Dendritic cell treated with granulocyte-macrophage colony-stimulating factor and Interleukin-4, amounts not matched to agents 40 ng/mL and 50 ng/mL, for 4 days (primary cell): ENCODE measurements at regions not wholly inside any gene's neighbourhood (a gene's known extent, or its start where the extent isn't known, plus 50 kb on each side); places are given as distances from the start of the nearest gene placed in this dataset.

Experiments
- H3K27ac Mint-ChIP-seq: one replicate; pipeline ENCODE4 v1.8.0; 2022; ENCODE audit warnings: mild to moderate bottlenecking, mixed read lengths
- H3K27me3 Mint-ChIP-seq: one replicate; pipeline ENCODE4 v1.8.0; 2022; ENCODE audit warnings: mild to moderate bottlenecking, mixed read lengths
- H3K36me3 Mint-ChIP-seq: one replicate; pipeline ENCODE4 v1.8.0; 2022; ENCODE audit warnings: low read depth, mixed read lengths
- H3K4me1 Mint-ChIP-seq: one replicate; pipeline ENCODE4 v1.8.0; 2022; ENCODE audit warnings: low read depth, mixed read lengths
- H3K4me3 Mint-ChIP-seq: one replicate; pipeline ENCODE4 v1.8.0; 2022; ENCODE audit warnings: mild to moderate bottlenecking, moderate library complexity, mixed read lengths
- H3K9me3 Mint-ChIP-seq: one replicate; pipeline ENCODE4 v1.8.0; 2022; ENCODE audit warnings: mixed read lengths
- intact Hi-C: fragments of 100-400 bp; cut with micrococcal nuclease; formaldehyde crosslinking; loops from one replicate; pipeline ENCODE4 v1.15.0; 2022

- intact Hi-C loops: no loop called here
- no peaks in the 10 kb centered on the region for H3K36me3 Mint-ChIP-seq
- H3K27ac Mint-ChIP-seq: no peak overlapping the region
- peaks cover 8% of the 10 kb centered on the region for H3K9me3 Mint-ChIP-seq
- no peak overlapping the region for H3K4me3 Mint-ChIP-seq
- no peaks in the 10 kb centered on the region for H3K4me1 Mint-ChIP-seq
- no peaks in the 10 kb centered on the region for H3K27me3 Mint-ChIP-seq
These were observed 373.8 kb upstream of the SYT4 start for GRCh38 chr18:43651057-43651456.

- intact Hi-C loops: no loop called here
- H3K4me3 Mint-ChIP-seq: no peak overlapping the region
- peaks cover 8% of the 10 kb centered on the region for H3K9me3 Mint-ChIP-seq
- no peak overlapping the region for H3K27ac Mint-ChIP-seq
- H3K36me3 Mint-ChIP-seq: no peaks in the 10 kb centered on the region
- no peaks in the 10 kb centered on the region for H3K4me1 Mint-ChIP-seq
- H3K27me3 Mint-ChIP-seq: no peaks in the 10 kb centered on the region
These were observed 379.3 kb upstream of the SYT4 start for GRCh38 chr18:43656547-43656946.

GRCh38 chr18:43661570-43661969 is 384.3 kb upstream of the SYT4 start:
- Mint-ChIP-seq H3K4me1 (no peaks in the 10 kb centered on the region), H3K4me3 (no peak overlapping the region), H3K36me3 (no peaks in the 10 kb centered on the region), H3K27ac (no peak overlapping the region), H3K9me3 (no peaks in the 10 kb centered on the region), H3K27me3 (no peaks in the 10 kb centered on the region)
- intact Hi-C loops: no loop called here

GRCh38 chr18:43662657-43663056 is 385.4 kb upstream of the SYT4 start:
- H3K4me3 Mint-ChIP-seq: no peak overlapping the region
- intact Hi-C loops: no loop called here
- no peaks in the 10 kb centered on the region for H3K36me3 Mint-ChIP-seq
- no peaks in the 10 kb centered on the region for H3K4me1 Mint-ChIP-seq
- no peak overlapping the region for H3K27ac Mint-ChIP-seq
- no peaks in the 10 kb centered on the region for H3K9me3 Mint-ChIP-seq
- no peaks in the 10 kb centered on the region for H3K27me3 Mint-ChIP-seq

GRCh38 chr18:43663159-43663558 is 385.9 kb upstream of the SYT4 start:
- H3K4me3 Mint-ChIP-seq: no peak overlapping the region
- no peaks in the 10 kb centered on the region for H3K9me3 Mint-ChIP-seq
- no peak overlapping the region for H3K27ac Mint-ChIP-seq
- H3K4me1 Mint-ChIP-seq: no peaks in the 10 kb centered on the region
- H3K36me3 Mint-ChIP-seq: no peaks in the 10 kb centered on the region
- intact Hi-C loops: no loop called here
- no peaks in the 10 kb centered on the region for H3K27me3 Mint-ChIP-seq

GRCh38 chr18:43664487-43665008 is 387.3 kb upstream of the SYT4 start:
- H3K27ac Mint-ChIP-seq: no peak overlapping the region
- intact Hi-C loops: no loop called here
- no peak overlapping the region for H3K4me3 Mint-ChIP-seq
- H3K4me1 Mint-ChIP-seq: no peaks in the 10 kb centered on the region
- H3K27me3 Mint-ChIP-seq: no peaks in the 10 kb centered on the region
- no peaks in the 10 kb centered on the region for H3K9me3 Mint-ChIP-seq
- no peaks in the 10 kb centered on the region for H3K36me3 Mint-ChIP-seq

GRCh38 chr18:43665105-43665788 is 388.0 kb upstream of the SYT4 start:
- H3K9me3 Mint-ChIP-seq: no peaks in the 10 kb centered on the region
- no peaks in the 10 kb centered on the region for H3K4me1 Mint-ChIP-seq
- intact Hi-C loops: no loop called here
- H3K36me3 Mint-ChIP-seq: no peaks in the 10 kb centered on the region
- H3K27ac Mint-ChIP-seq: no peak overlapping the region
- H3K27me3 Mint-ChIP-seq: no peaks in the 10 kb centered on the region
- no peak overlapping the region for H3K4me3 Mint-ChIP-seq

- intact Hi-C loops: no loop called here
- Mint-ChIP-seq H3K36me3 (no peaks in the 10 kb centered on the region), H3K4me1 (no peaks in the 10 kb centered on the region), H3K27me3 (no peaks in the 10 kb centered on the region), H3K4me3 (no peak overlapping the region), H3K27ac (no peak overlapping the region), H3K9me3 (no peaks in the 10 kb centered on the region)
These were observed 391.6 kb upstream of the SYT4 start for GRCh38 chr18:43668866-43669265.

GRCh38 chr18:43671431-43671830 is 394.1 kb upstream of the SYT4 start:
- intact Hi-C loops: no loop called here
- no peak overlapping the region for H3K4me3 Mint-ChIP-seq
- no peaks in the 10 kb centered on the region for H3K9me3 Mint-ChIP-seq
- H3K27me3 Mint-ChIP-seq: no peaks in the 10 kb centered on the region
- no peaks in the 10 kb centered on the region for H3K4me1 Mint-ChIP-seq
- H3K27ac Mint-ChIP-seq: no peak overlapping the region
- H3K36me3 Mint-ChIP-seq: no peaks in the 10 kb centered on the region

GRCh38 chr18:43680096-43680495 is 402.8 kb upstream of the SYT4 start:
- intact Hi-C loops: no loop called here
- H3K27me3 Mint-ChIP-seq: no peaks in the 10 kb centered on the region
- H3K4me3 Mint-ChIP-seq: no peak overlapping the region

GRCh38 chr18:43681661-43682060 is 404.4 kb upstream of the SYT4 start:
- intact Hi-C loops: no loop called here
- H3K9me3 Mint-ChIP-seq: peaks cover 28% of the 10 kb centered on the region
- H3K27me3 Mint-ChIP-seq: no peaks in the 10 kb centered on the region
- no peaks in the 10 kb centered on the region for H3K4me1 Mint-ChIP-seq
- no peak overlapping the region for H3K4me3 Mint-ChIP-seq
- H3K36me3 Mint-ChIP-seq: no peaks in the 10 kb centered on the region
- no peak overlapping the region for H3K27ac Mint-ChIP-seq

More at GRCh38 chr18:43680096-43680495, 402.8 kb upstream of the SYT4 start:
- H3K36me3 Mint-ChIP-seq: no peaks in the 10 kb centered on the region
- H3K9me3 Mint-ChIP-seq: peaks cover 28% of the 10 kb centered on the region
- no peaks in the 10 kb centered on the region for H3K4me1 Mint-ChIP-seq
- no peak overlapping the region for H3K27ac Mint-ChIP-seq

GRCh38 chr18:43682196-43682595 is 404.9 kb upstream of the SYT4 start:
- Mint-ChIP-seq H3K27me3 (no peaks in the 10 kb centered on the region), H3K4me1 (no peaks in the 10 kb centered on the region), H3K36me3 (no peaks in the 10 kb centered on the region), H3K4me3 (no peak overlapping the region), H3K9me3 (peaks cover 24% of the 10 kb centered on the region), H3K27ac (no peak overlapping the region)
- intact Hi-C loops: no loop called here

- intact Hi-C loops: no loop called here
- Mint-ChIP-seq H3K4me3 (no peak overlapping the region), H3K36me3 (no peaks in the 10 kb centered on the region), H3K9me3 (peaks cover 12% of the 10 kb centered on the region), H3K27ac (no peak overlapping the region), H3K27me3 (no peaks in the 10 kb centered on the region), H3K4me1 (no peaks in the 10 kb centered on the region)
These were observed 409.4 kb upstream of the SYT4 start for GRCh38 chr18:43686709-43687108.

- Mint-ChIP-seq H3K9me3 (peaks cover 23% of the 10 kb centered on the region), H3K4me1 (no peaks in the 10 kb centered on the region), H3K27me3 (no peaks in the 10 kb centered on the region), H3K4me3 (no peak overlapping the region), H3K27ac (no peak overlapping the region), H3K36me3 (no peaks in the 10 kb centered on the region)
- intact Hi-C loops: no loop called here
These were observed 414.9 kb upstream of the SYT4 start for GRCh38 chr18:43692099-43692690.

- peaks cover 13% of the 10 kb centered on the region for H3K9me3 Mint-ChIP-seq
- no peak overlapping the region for H3K4me3 Mint-ChIP-seq
- intact Hi-C loops: no loop called here
- H3K4me1 Mint-ChIP-seq: no peaks in the 10 kb centered on the region
- H3K27ac Mint-ChIP-seq: no peak overlapping the region
- H3K27me3 Mint-ChIP-seq: no peaks in the 10 kb centered on the region
- H3K36me3 Mint-ChIP-seq: no peaks in the 10 kb centered on the region
These were observed 425.1 kb upstream of the SYT4 start for GRCh38 chr18:43702399-43702798.
